ENCODE measurements at regions not wholly inside any gene's neighbourhood (a gene's known extent, or its start where the extent isn't known, plus 50 kb on each side); places are given as distances from the start of the nearest gene placed in this dataset.

DNA sequence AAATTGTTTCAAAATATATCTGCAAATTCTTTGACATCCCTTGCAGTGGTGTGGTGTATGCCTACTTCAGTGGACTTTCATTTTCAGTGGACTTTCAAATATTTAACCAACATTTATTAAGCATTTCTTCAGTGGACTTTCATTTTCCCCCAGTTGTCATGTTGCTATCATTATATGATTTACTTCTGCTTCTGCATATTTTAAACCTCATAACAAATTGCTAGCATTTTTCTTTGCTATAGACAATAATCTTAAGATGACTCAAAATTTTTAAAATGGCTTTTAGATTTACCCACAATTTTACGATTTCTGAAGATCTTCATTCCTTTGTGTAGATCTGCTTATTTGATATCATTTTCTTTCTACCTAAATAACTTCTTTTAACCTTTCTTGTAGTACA lies 592.7 kb upstream of the SLC35B3 start:
- TF ChIP-seq POLR2A (IDR thresholded peaks at IDR 0.05) (no peak), CTCF (IDR thresholded peaks at IDR 0.05) (no peak)
